Forelimb muscle (tissue), 1 donor: ENCODE measurements at regions not wholly inside any gene's neighbourhood (a gene's known extent, or its start where the extent isn't known, plus 50 kb on each side); places are given as distances from the start of the nearest gene placed in this dataset.

Source experiments
- DNase-seq: peaks from one replicate; pipeline ENCODE4 v3.0.0-alpha.2; 2013; ENCODE audit warnings: low read depth

GRCh38 chr2:7881466-7881865, 800.4 kb upstream of the ID2 start:
- DNase-seq: no peak

GRCh38 chr2:7882296-7882695, 799.6 kb upstream of the ID2 start:
- DNase-seq: no peak

GRCh38 chr2:7884338-7884737, 797.5 kb upstream of the ID2 start:
- no peak for DNase-seq

GRCh38 chr2:7886666-7887065, 795.2 kb upstream of the ID2 start:
- DNase-seq: no peak

GRCh38 chr2:7887441-7887840, 794.4 kb upstream of the ID2 start:
- DNase-seq: no peak

- no peak for DNase-seq
Observed at GRCh38 chr2:7888876-7889275, 793.0 kb upstream of the ID2 start.

- no peak for DNase-seq
Observed at GRCh38 chr2:7891312-7891711, 790.5 kb upstream of the ID2 start.

GRCh38 chr2:7895289-7895688, 786.6 kb upstream of the ID2 start:
- no peak for DNase-seq

GRCh38 chr2:7896940-7897487, 784.8 kb upstream of the ID2 start:
- DNase-seq: no peak

GRCh38 chr2:7899241-7899640, 782.6 kb upstream of the ID2 start:
- no peak for DNase-seq

GRCh38 chr2:7899923-7900322, 781.9 kb upstream of the ID2 start:
- no peak for DNase-seq

- no peak for DNase-seq
Observed at GRCh38 chr2:7900593-7900992, 781.3 kb upstream of the ID2 start.

- no peak for DNase-seq
Observed at GRCh38 chr2:7902251-7902765, 779.5 kb upstream of the ID2 start.

GRCh38 chr2:7904319-7904718, 777.5 kb upstream of the ID2 start:
- no peak for DNase-seq

GRCh38 chr2:7905756-7906155, 776.1 kb upstream of the ID2 start:
- no peak for DNase-seq

- DNase-seq: no peak
Observed at GRCh38 chr2:7906431-7906830, 775.4 kb upstream of the ID2 start.

- DNase-seq: no peak
Observed at GRCh38 chr2:7907041-7907440, 774.8 kb upstream of the ID2 start.

- DNase-seq: no peak
Observed at GRCh38 chr2:7910752-7911151, 771.1 kb upstream of the ID2 start.

GRCh38 chr2:7911196-7911595, 770.7 kb upstream of the ID2 start:
- DNase-seq: no peak

- no peak for DNase-seq
Observed at GRCh38 chr2:7913974-7914373, 767.9 kb upstream of the ID2 start.

GRCh38 chr2:7915302-7916091, 766.4 kb upstream of the ID2 start:
- peak; percentile 60 for DNase-seq

GRCh38 chr2:7916670-7917069, 765.2 kb upstream of the ID2 start:
- DNase-seq: no peak

- DNase-seq: no peak
Observed at GRCh38 chr2:7919510-7919909, 762.3 kb upstream of the ID2 start.
